OCI-LY1 (cell line): ENCODE measurements at regions not wholly inside any gene's neighbourhood (a gene's known extent, or its start where the extent isn't known, plus 50 kb on each side); places are given as distances from the start of the nearest gene placed in this dataset.

Experiments
- H2AFZ ChIP-seq: fragments of 200-600 bp; sonication (generic), shearing (Covaris generic); 2 replicates; pipeline ENCODE4 v1.6.0; 2014; ENCODE audit warnings: antibody characterized with exemption, mild to moderate bottlenecking, low read length
- H3F3A ChIP-seq: fragments of 200-600 bp; sonication (generic), shearing (Covaris generic); 2 replicates; pipeline ENCODE4 v1.6.0; 2014; ENCODE audit warnings: mild to moderate bottlenecking, antibody characterized with exemption, low read length, moderate library complexity; ENCODE audit not compliant: insufficient read depth
- H3K27ac ChIP-seq: fragments of 200-600 bp; sonication (generic); 2 replicates; pipeline ENCODE4 v1.5.1; 2014; ENCODE audit warnings: low read length, mixed run types, mild to moderate bottlenecking, low read depth; ENCODE audit not compliant: poor library complexity, severe bottlenecking
- H3K27me3 ChIP-seq: fragments of 200-600 bp; sonication (generic); 2 replicates; pipeline ENCODE4 v1.6.0; 2014; ENCODE audit warnings: antibody characterized with exemption, mild to moderate bottlenecking, low read length, moderate library complexity; ENCODE audit not compliant: insufficient read depth
- H3K36me3 ChIP-seq: fragments of 200-600 bp; sonication (generic); 2 replicates; pipeline ENCODE4 v1.6.1; 2014; ENCODE audit warnings: mild to moderate bottlenecking, antibody characterized with exemption, low read length, moderate library complexity, mixed read lengths; ENCODE audit not compliant: insufficient read depth
- H3K4me1 ChIP-seq: fragments of 200-600 bp; sonication (generic); 2 replicates; pipeline ENCODE4 v1.5.1; 2014; ENCODE audit warnings: mild to moderate bottlenecking, low read length, moderate library complexity; ENCODE audit not compliant: insufficient read depth, severe bottlenecking
- H3K4me2 ChIP-seq: fragments of 200-600 bp; sonication (generic), shearing (Covaris generic); 2 replicates; pipeline ENCODE4 v1.6.1; 2014; ENCODE audit warnings: low read length
- H3K4me3 ChIP-seq: fragments of 200-600 bp; sonication (generic); 2 replicates; pipeline ENCODE4 v1.5.1; 2014; ENCODE audit warnings: low read length, low read depth, mild to moderate bottlenecking, mixed read lengths; ENCODE audit not compliant: poor library complexity, severe bottlenecking
- H3K79me2 ChIP-seq: fragments of 200-600 bp; shearing (Covaris generic); 2 replicates; pipeline ENCODE4 v1.6.1; 2016; ENCODE audit warnings: mixed run types, low read length, mixed read lengths; ENCODE audit not compliant: insufficient read depth
- H3K9ac ChIP-seq: fragments of 200-600 bp; sonication (generic), shearing (Covaris generic); 2 replicates; pipeline ENCODE4 v1.6.1; 2014; ENCODE audit warnings: mild to moderate bottlenecking, low read length, mixed read lengths
- H3K9me2 ChIP-seq: fragments of 200-600 bp; sonication (generic), shearing (Covaris generic); 2 replicates; pipeline ENCODE4 v1.6.1; 2014; ENCODE audit warnings: low read depth, mild to moderate bottlenecking, low read length, mixed read lengths
- H3K9me3 ChIP-seq: fragments of 200-600 bp; shearing (Covaris generic); 2 replicates; pipeline ENCODE4 v1.6.1; 2014; ENCODE audit warnings: low read length, mixed read lengths
- H4K20me1 ChIP-seq: fragments of 200-600 bp; sonication (generic), shearing (Covaris generic); 2 replicates; pipeline ENCODE4 v1.6.0; 2016; ENCODE audit warnings: mild to moderate bottlenecking, low read length; ENCODE audit not compliant: insufficient read depth
- CTCF ChIP-seq: fragments of 200-600 bp; sonication (generic), shearing (Covaris generic); IDR thresholded peaks from 2 replicates; pipeline ENCODE4 v1.5.1; 2017; ENCODE audit warnings: mild to moderate bottlenecking, antibody characterized with exemption, low read length, moderate library complexity, mixed read lengths
- EZH2 ChIP-seq: fragments of 200-600 bp; sonication (generic), shearing (Covaris generic); IDR thresholded peaks from 2 replicates; pipeline ENCODE4 v1.8.0; 2017; ENCODE audit warnings: borderline replicate concordance, mixed run types, mild to moderate bottlenecking, antibody characterized with exemption, low read length, moderate library complexity, mixed read lengths

- H2AFZ ChIP-seq, result no peak overlapping the region
- no peak for TF ChIP-seq EZH2
- no peak for TF ChIP-seq CTCF
- no peaks in the 10 kb centered on the region for H3K79me2 ChIP-seq
- no peak overlapping the region for H3K27ac ChIP-seq
- H3K9me3 ChIP-seq, result no peaks in the 10 kb centered on the region
- no peaks in the 10 kb centered on the region for H3K27me3 ChIP-seq
- H3K4me3 ChIP-seq, result no peak overlapping the region
- H3K36me3 ChIP-seq, result no peaks in the 10 kb centered on the region
- H3K9me2 ChIP-seq, result no peaks in the 10 kb centered on the region
- no peaks in the 10 kb centered on the region for H3F3A ChIP-seq
- no peak overlapping the region for H3K9ac ChIP-seq
- no peak overlapping the region for H3K4me2 ChIP-seq
- H4K20me1 ChIP-seq, result no peaks in the 10 kb centered on the region
- no peaks in the 10 kb centered on the region for H3K4me1 ChIP-seq
Measured at GRCh38 chr15:94052711-94053110, 178.7 kb upstream of the MCTP2 start.

GRCh38 chr15:94047566-94047965 is 183.8 kb upstream of the MCTP2 start:
- Histone ChIP-seq H4K20me1 (no peaks in the 10 kb centered on the region), H3K27ac (no peak overlapping the region), H3K4me2 (no peak overlapping the region), H3K79me2 (no peaks in the 10 kb centered on the region), H3K4me3 (no peak overlapping the region), H3K9ac (no peak overlapping the region), H3K9me3 (no peaks in the 10 kb centered on the region), H3K27me3 (no peaks in the 10 kb centered on the region), H2AFZ (no peak overlapping the region), H3K9me2 (no peaks in the 10 kb centered on the region), H3K36me3 (no peaks in the 10 kb centered on the region), H3K4me1 (no peaks in the 10 kb centered on the region), H3F3A (no peaks in the 10 kb centered on the region)
- no peak for TF ChIP-seq EZH2
- no peak for TF ChIP-seq CTCF

GRCh38 chr15:94042180-94042928 is 189.0 kb upstream of the MCTP2 start:
- Histone ChIP-seq H4K20me1 (no peaks in the 10 kb centered on the region), H3K27me3 (no peaks in the 10 kb centered on the region), H3K9me2 (no peaks in the 10 kb centered on the region), H3K9me3 (no peaks in the 10 kb centered on the region), H3K9ac (no peak overlapping the region), H3K27ac (no peak overlapping the region), H2AFZ (no peak overlapping the region), H3K36me3 (no peaks in the 10 kb centered on the region), H3F3A (no peaks in the 10 kb centered on the region), H3K4me3 (no peak overlapping the region), H3K79me2 (no peaks in the 10 kb centered on the region), H3K4me1 (no peaks in the 10 kb centered on the region), H3K4me2 (no peak overlapping the region)
- TF ChIP-seq EZH2 (no peak), CTCF (no peak)
